Upper lobe of left lung (tissue), 4 donors: ENCODE measurements at regions not wholly inside any gene's neighbourhood (a gene's known extent, or its start where the extent isn't known, plus 50 kb on each side); places are given as distances from the start of the nearest gene placed in this dataset.

Source experiments
- CTCF ChIP-seq, 6 experiments: fragments of 450-650 bp in 4 of 6; fragments of 200-600 bp in 2 of 6; sonication (generic) in 2 of 6; IDR thresholded peaks; one replicate each; pipeline ENCODE4 v1.5.1; 2016 to 2019; ENCODE audit warnings: antibody characterized with exemption in 6 of 6
- EP300 ChIP-seq, 4 donors: sonication (generic); formaldehyde crosslinking; IDR thresholded peaks; one replicate each; pipeline ENCODE4 v1.5.1; 2017; ENCODE audit warnings: antibody characterized with exemption in 4 of 4, control low read depth in 2 of 4
- POLR2A ChIP-seq, 4 donors: fragments of 450-650 bp; IDR thresholded peaks; one replicate each; pipeline ENCODE4 v1.5.1; 2016 to 2017; ENCODE audit warnings: antibody characterized with exemption in 4 of 4, mild to moderate bottlenecking in 2 of 4
- POLR2AphosphoS5 ChIP-seq, 2 donors: sonication (generic); formaldehyde crosslinking; IDR thresholded peaks; one replicate each; pipeline ENCODE4 v1.5.1; 2017; ENCODE audit warnings: antibody characterized with exemption in 2 of 2

- TF ChIP-seq EP300 (IDR thresholded peaks at IDR 0.05) (no peak), POLR2AphosphoS5 (IDR thresholded peaks at IDR 0.05) (no peak), CTCF (IDR thresholded peaks at IDR 0.05) (no peak), POLR2A (IDR thresholded peaks at IDR 0.05) (no peak)
Measured at GRCh38 chrX:3514996-3515395, 168.5 kb upstream of the MXRA5 start.
